GM12875 (cell line): ENCODE measurements at regions not wholly inside any gene's neighbourhood (a gene's known extent, or its start where the extent isn't known, plus 50 kb on each side); places are given as distances from the start of the nearest gene placed in this dataset.

Experiments
- H3K4me3 ChIP-seq: one replicate; pipeline ENCODE4 v1.5.1; 2011; ENCODE audit warnings: low read depth, low read length, control low read depth
- TF ChIP-seq, protein P1 (sequence below): IDR thresholded peaks from 2 replicates; pipeline ENCODE4 v1.5.1; 2011; ENCODE audit warnings: low read depth, mild to moderate bottlenecking, control low read depth, inconsistent platforms, low read length, moderate library complexity, borderline replicate concordance; ENCODE audit not compliant: insufficient read depth

DNA sequence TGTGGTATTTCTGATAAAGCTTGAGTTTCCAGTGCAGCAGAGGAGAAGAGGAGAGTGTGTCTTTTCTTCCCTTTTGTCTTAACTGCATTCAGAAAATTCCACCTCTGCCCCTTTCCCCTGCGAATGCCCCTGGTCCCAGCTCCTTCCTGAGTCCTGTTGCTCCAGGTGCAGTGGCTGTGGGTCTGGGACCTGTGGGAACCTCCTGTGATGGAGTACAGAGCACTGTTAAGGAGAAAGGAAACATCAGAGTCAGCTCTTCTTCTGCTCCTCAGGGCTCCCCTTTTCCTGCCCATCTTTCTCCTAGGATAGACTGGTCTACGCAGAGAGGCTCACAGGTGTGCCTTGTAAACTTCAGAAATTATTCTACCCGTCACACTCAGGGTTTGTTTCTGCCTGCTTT, 165.8 kb upstream of the ROPN1 start:
- H3K4me3 ChIP-seq, result no peak overlapping the region
- TF ChIP-seq, protein P1, sequence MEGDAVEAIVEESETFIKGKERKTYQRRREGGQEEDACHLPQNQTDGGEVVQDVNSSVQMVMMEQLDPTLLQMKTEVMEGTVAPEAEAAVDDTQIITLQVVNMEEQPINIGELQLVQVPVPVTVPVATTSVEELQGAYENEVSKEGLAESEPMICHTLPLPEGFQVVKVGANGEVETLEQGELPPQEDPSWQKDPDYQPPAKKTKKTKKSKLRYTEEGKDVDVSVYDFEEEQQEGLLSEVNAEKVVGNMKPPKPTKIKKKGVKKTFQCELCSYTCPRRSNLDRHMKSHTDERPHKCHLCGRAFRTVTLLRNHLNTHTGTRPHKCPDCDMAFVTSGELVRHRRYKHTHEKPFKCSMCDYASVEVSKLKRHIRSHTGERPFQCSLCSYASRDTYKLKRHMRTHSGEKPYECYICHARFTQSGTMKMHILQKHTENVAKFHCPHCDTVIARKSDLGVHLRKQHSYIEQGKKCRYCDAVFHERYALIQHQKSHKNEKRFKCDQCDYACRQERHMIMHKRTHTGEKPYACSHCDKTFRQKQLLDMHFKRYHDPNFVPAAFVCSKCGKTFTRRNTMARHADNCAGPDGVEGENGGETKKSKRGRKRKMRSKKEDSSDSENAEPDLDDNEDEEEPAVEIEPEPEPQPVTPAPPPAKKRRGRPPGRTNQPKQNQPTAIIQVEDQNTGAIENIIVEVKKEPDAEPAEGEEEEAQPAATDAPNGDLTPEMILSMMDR, result no peak

DNA sequence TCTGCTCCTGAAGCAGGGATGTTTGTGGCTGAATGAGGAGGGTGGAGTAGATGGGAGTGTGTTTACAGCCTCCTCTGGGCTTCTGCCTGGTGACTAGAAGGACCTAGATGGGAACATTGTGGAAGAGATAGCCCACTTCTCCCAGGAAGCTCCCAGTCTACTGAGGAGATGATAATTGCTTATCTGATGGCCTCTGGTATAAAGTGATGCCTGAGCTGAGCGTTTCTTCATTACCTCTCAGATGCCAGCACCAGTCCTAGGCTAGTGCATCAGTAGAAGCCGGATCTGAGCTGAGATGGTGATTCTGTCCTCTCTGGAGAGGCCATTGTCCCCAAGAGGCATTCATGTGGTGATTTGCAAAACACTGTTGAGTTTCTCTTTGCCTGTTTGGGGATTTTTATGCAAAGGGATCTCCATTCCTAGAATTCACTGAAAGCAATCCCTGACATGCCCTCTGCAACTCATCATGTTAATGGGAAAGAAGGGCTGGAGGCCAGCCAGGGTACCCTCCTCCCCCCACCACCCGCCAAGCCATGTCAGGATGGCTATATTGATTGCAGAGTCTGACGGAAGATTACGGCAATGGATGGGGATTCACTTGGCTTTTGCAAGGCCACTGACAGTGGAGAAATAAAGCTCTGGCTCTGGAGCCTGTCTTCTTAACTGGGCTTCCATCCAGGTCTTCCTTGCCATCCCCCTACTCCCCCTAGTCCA, 166.4 kb upstream of the ROPN1 start:
- H3K4me3 ChIP-seq, result no peak overlapping the region
- TF ChIP-seq, protein P1, result no peak

DNA sequence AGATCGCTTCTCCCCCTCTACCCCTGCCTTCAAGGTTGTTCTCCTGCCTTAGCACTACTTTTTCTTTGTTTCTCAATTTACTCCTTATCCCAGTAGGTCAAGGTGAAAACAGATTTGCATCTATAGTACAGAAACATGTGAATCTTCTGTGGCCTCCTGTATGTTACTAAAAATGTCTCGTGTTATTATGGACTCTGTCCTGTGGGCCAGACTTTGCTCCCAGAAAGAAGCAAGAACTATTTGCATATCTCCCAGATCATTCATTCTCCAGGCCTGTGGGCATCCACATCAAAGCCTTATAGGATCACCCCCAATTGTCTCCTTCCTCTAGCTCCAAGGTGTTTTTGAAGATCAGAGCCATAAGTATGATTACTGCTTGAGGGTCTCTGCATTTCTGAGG, 169.5 kb upstream of the ROPN1 start:
- no peak overlapping the region for H3K4me3 ChIP-seq
- TF ChIP-seq, protein P1, result no peak

DNA sequence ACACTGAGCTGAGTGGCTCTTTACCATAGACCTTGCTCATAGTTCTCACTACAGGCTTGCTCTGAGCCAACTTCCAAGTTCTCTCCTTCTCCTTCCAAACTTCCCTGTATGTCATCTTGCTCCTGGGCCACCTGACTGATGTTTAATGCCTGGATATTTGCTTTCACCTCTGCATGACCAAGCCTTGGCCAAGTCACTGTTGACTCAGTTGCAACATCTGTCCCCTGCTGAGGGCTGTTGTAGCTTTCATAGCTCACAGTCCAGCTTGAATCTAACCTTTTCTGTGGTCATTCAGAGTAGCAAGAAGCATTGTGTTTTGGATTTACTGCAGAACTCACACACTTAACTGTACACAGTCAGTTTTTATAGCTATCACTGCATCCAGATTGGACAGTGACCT, 171.8 kb upstream of the ROPN1 start:
- H3K4me3 ChIP-seq, result no peak overlapping the region
- TF ChIP-seq, protein P1, result no peak

DNA sequence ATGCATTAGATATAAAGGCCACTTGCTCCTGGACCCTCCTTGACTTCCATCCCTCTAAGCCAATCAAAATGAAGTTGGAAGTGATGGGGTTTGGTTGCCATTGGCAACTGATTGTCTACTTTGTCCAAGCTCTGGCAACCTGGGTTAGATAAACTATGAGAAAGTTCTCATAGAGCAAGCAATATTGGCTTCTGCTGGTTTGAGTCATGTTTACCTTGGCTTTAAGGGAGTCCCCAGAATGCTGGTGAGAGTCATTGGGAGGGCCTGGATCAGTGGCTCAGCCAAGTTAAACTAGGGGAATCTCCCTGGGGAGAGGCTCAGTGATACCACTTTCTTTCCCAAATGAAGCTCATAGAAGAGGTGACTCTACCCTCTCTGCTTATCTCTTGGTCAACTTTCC, 176.3 kb upstream of the ROPN1 start:
- no peak overlapping the region for H3K4me3 ChIP-seq
- TF ChIP-seq, protein P1, result no peak

DNA sequence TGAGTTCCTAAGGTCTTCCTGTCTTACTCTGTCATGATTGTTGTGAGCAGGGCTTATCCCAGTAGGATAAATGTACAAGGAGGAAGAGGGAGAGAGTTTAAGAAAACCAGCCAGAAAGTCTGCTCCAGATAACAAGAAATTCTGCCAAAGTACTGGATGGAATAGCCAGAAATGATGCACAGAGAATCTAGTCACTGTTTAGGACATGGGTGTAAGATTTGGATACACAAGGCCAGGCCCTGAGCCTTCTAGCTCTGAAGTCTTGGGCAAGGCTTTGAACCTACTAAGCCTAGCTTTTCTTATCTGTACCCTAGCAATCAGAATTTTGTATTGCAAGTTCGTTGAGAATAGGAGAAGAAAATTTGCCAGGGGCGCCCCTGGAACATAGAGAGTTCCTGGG, 180.4 kb upstream of the ROPN1 start:
- TF ChIP-seq, protein P1, result no peak
- no peak overlapping the region for H3K4me3 ChIP-seq

DNA sequence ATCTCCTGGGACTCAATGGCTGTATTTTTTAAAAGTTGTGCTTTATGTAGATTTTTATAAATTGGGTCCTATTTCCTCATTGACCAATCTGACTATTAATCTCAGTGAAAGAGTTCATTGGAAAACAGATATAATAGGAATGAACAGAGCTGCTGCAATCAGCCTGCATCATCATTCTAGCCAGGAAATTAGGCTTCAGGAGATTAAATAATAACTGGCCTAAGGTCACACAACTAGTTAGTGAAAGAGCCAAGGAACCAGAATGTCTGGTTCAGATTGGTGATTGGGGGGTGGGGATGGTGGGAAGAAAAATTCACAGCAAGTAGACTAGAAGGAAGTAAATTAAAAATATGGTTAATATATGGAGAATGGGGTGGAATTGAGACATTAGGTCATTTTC, 180.9 kb upstream of the ROPN1 start:
- no peak overlapping the region for H3K4me3 ChIP-seq
- TF ChIP-seq, protein P1, result no peak
